Keratinocyte (primary cell): ENCODE measurements at regions not wholly inside any gene's neighbourhood (a gene's known extent, or its start where the extent isn't known, plus 50 kb on each side); places are given as distances from the start of the nearest gene placed in this dataset.

Source experiments
- DNase-seq: peaks from one replicate; pipeline ENCODE4 v3.0.0-alpha.2; 2011; ENCODE audit warnings: low read depth, missing footprints, low spot score
- FAIRE-seq: peaks from 2 replicates; lab custom pipeline; 2011; peaks lifted over from hg19 to GRCh38; lab: Jason Lieb, UNC
- H2AFZ ChIP-seq: 2 replicates; pipeline ENCODE4 v1.6.0; 2012; ENCODE audit warnings: low read length, control low read depth, inconsistent platforms; ENCODE audit not compliant: control insufficient read depth
- H3K27ac ChIP-seq: 2 replicates; pipeline ENCODE4 v1.5.1; 2011; ENCODE audit warnings: low read length; ENCODE audit not compliant: control insufficient read depth, insufficient read depth
- H3K27me3 ChIP-seq: 3 replicates; pipeline ENCODE4 v1.6.0; 2011; ENCODE audit warnings: low read length; ENCODE audit not compliant: control insufficient read depth, insufficient read depth; ENCODE audit errors: extremely low read depth
- H3K36me3 ChIP-seq, 2 experiments: 2 replicates in 1 of 2; 3 replicates in 1 of 2; pipeline ENCODE4 v1.5.1; 2011; ENCODE audit warnings: low read length in 2 of 2, mild to moderate bottlenecking in 1 of 2; ENCODE audit not compliant: control insufficient read depth in 2 of 2, insufficient read depth in 2 of 2; ENCODE audit errors: extremely low read depth in 1 of 2
- H3K4me1 ChIP-seq: 3 replicates; pipeline ENCODE4 v1.5.1; 2011; ENCODE audit warnings: low read length; ENCODE audit not compliant: control insufficient read depth, insufficient read depth; ENCODE audit errors: extremely low read depth
- H3K4me2 ChIP-seq: 3 replicates; pipeline ENCODE4 v1.6.0; 2011; ENCODE audit warnings: low read depth, low read length; ENCODE audit not compliant: control insufficient read depth, insufficient read depth; ENCODE audit errors: extremely low read depth
- H3K4me3 ChIP-seq, 3 experiments: fragments of 200-600 bp in 1 of 3; sonication (generic) in 1 of 3; 2 replicates in 2 of 3; 3 replicates in 1 of 3; pipeline ENCODE4 v1.5.1; 2011 to 2016; ENCODE audit warnings: low read length in 3 of 3, mild to moderate bottlenecking in 3 of 3, control low read depth in 2 of 3, inconsistent platforms in 1 of 3, low read depth in 1 of 3, mixed read lengths in 1 of 3, mixed run types in 1 of 3, moderate library complexity in 1 of 3; ENCODE audit not compliant: control insufficient read depth in 2 of 3, insufficient read depth in 2 of 3; ENCODE audit errors: extremely low read depth in 1 of 3
- H3K79me2 ChIP-seq: 2 replicates; pipeline ENCODE4 v1.6.0; 2012; ENCODE audit warnings: low read length; ENCODE audit not compliant: control insufficient read depth, insufficient read depth
- H3K9ac ChIP-seq: 3 replicates; pipeline ENCODE4 v1.6.0; 2011; ENCODE audit warnings: low read length; ENCODE audit not compliant: control insufficient read depth, insufficient read depth; ENCODE audit errors: extremely low read depth
- H3K9me1 ChIP-seq: 3 replicates; pipeline ENCODE4 v1.6.0; 2011; ENCODE audit warnings: low read length; ENCODE audit not compliant: control insufficient read depth, insufficient read depth; ENCODE audit errors: extremely low read depth
- H3K9me3 ChIP-seq: 2 replicates; pipeline ENCODE4 v1.5.1; 2012; ENCODE audit warnings: low read depth, low read length; ENCODE audit not compliant: control insufficient read depth
- H4K20me1 ChIP-seq: 3 replicates; pipeline ENCODE4 v1.6.0; 2011; ENCODE audit warnings: low read length; ENCODE audit not compliant: control insufficient read depth, insufficient read depth; ENCODE audit errors: extremely low read depth
- CTCF ChIP-seq, 3 experiments: IDR thresholded peaks in 1 of 3; conservative IDR thresholded peaks in 1 of 3; optimal IDR thresholded peaks in 1 of 3; 2 replicates in 2 of 3; 3 replicates in 1 of 3; pipeline versions ENCODE3 to v1.5.1; 2011; ENCODE audit warnings: low read length in 3 of 3, mild to moderate bottlenecking in 3 of 3, moderate library complexity in 2 of 3, control low read depth in 1 of 3, inconsistent platforms in 1 of 3; ENCODE audit not compliant: insufficient read depth in 2 of 3; ENCODE audit errors: extremely low read depth in 1 of 3
- EZH2 ChIP-seq: IDR thresholded peaks from one replicate; pipeline ENCODE4 v1.6.1; 2012; ENCODE audit warnings: inconsistent platforms, mild to moderate bottlenecking, low read length, moderate library complexity
- dilution Hi-C: fragments of 300-500 bp; cut with MboI; formaldehyde crosslinking; loops from one replicate; pipeline ENCODE4 v1.7.0; 2020; ENCODE audit warnings: low sequenced_read_pairs; ENCODE audit not compliant: extremely low pct_ligation_motif_present

GRCh38 chr1:18553388-18553787, 72.7 kb downstream of the KLHDC7A start:
- H3K4me1 ChIP-seq, result no peaks in the 10 kb centered on the region
- no peak for DNase-seq
- no peak overlapping the region for H3K4me2 ChIP-seq
- H2AFZ ChIP-seq, result no peak overlapping the region
- no peaks in the 10 kb centered on the region for H3K9me1 ChIP-seq
- dilution Hi-C loops, result no loop called here
- H4K20me1 ChIP-seq, result no peaks in the 10 kb centered on the region
- H3K27me3 ChIP-seq, result peaks cover 15% of the 10 kb centered on the region
- no peak for TF ChIP-seq EZH2
- TF ChIP-seq CTCF (optimal IDR thresholded peaks at IDR 0.05 in 1 of 3, IDR thresholded peaks at IDR 0.05 in 1 of 3, conservative IDR thresholded peaks at IDR 0.05 in 1 of 3; ENCODE audit: extremely low read depth in 1 of 3, insufficient read depth in 2 of 3, low read length in 3 of 3), result no peak
- no peak overlapping the region for H3K27ac ChIP-seq
- H3K4me3 ChIP-seq, result no peak overlapping the region
- H3K9ac ChIP-seq, result no peak overlapping the region
- no peaks in the 10 kb centered on the region for H3K9me3 ChIP-seq
- H3K79me2 ChIP-seq, result no peaks in the 10 kb centered on the region
- H3K36me3 ChIP-seq, result no peaks in the 10 kb centered on the region
- FAIRE-seq, result no peak

GRCh38 chr1:18554099-18554498, 73.4 kb downstream of the KLHDC7A start:
- Histone ChIP-seq H3K9me3 (no peaks in the 10 kb centered on the region), H3K9me1 (no peaks in the 10 kb centered on the region), H3K4me3 (no peak overlapping the region), H3K9ac (no peak overlapping the region), H3K79me2 (no peaks in the 10 kb centered on the region), H3K4me2 (no peak overlapping the region), H2AFZ (no peak overlapping the region), H3K36me3 (no peaks in the 10 kb centered on the region), H3K27me3 (peaks cover 19% of the 10 kb centered on the region), H3K27ac (no peak overlapping the region), H3K4me1 (no peaks in the 10 kb centered on the region), H4K20me1 (no peaks in the 10 kb centered on the region)
- dilution Hi-C loops, result no loop called here
- FAIRE-seq (no peak), DNase-seq (no peak)
- TF ChIP-seq EZH2, result no peak
- no peak for TF ChIP-seq CTCF (optimal IDR thresholded peaks at IDR 0.05 in 1 of 3, IDR thresholded peaks at IDR 0.05 in 1 of 3, conservative IDR thresholded peaks at IDR 0.05 in 1 of 3; ENCODE audit: extremely low read depth in 1 of 3, insufficient read depth in 2 of 3, low read length in 3 of 3)
